Renal cortex interstitium (tissue), 11 donors: ENCODE measurements at regions not wholly inside any gene's neighbourhood (a gene's known extent, or its start where the extent isn't known, plus 50 kb on each side); places are given as distances from the start of the nearest gene placed in this dataset.
A peak's percentile ranks its signal among the peaks of the same experiment; 100 is the strongest.
"Not testable (repeated sequence)": the region's sequence is repeated elsewhere in the genome, so short reads cannot be mapped to it uniquely, and the experiment has no call there.

Source experiments
- DNase-seq, 11 donors: peaks; one replicate each; pipeline ENCODE4 v3.0.0-alpha.2; 2013; ENCODE audit warnings: low read depth in 9 of 11, low spot score in 4 of 11; ENCODE audit errors: extremely low read depth in 1 of 11

DNA sequence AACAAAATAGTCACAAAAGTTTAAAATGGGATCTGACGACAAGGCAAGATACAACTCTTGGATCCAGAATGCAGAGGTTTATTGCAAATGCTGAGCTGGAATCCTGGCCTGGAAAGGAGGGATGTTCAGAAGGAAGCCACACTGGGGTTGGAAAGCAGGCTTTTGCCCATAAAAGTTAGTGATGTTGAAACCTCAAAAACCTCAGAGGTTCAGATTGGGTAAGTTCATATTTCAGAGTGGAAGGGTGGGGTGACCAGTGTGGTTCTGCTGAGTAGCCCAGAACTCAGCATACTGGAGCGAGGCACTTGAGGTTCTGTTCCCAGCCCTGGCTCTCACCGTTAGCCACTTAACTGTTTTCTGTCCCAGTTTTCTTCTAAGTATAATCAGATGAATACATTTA, 114.0 kb upstream of the OSTN start:
- DNase-seq: no peak

DNA sequence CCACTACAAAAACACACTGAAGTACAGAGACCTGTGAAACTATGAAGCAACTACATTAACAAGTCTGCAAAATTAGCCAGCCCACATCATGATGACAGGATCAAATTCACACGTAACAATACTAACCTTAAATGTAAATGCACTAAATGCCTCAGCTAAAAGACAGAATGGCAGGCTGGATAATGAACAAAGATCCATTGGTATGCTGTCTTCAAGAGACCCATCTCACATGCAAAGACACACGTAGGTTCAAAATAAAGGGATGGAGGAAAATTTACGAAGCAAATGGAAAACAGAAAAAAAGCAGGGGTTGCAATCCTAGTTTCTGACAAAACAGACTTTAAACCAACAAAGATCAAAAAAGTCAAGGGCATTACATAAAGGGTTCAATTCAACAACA, 120.1 kb upstream of the OSTN start:
- not testable (repeated sequence) for DNase-seq

DNA sequence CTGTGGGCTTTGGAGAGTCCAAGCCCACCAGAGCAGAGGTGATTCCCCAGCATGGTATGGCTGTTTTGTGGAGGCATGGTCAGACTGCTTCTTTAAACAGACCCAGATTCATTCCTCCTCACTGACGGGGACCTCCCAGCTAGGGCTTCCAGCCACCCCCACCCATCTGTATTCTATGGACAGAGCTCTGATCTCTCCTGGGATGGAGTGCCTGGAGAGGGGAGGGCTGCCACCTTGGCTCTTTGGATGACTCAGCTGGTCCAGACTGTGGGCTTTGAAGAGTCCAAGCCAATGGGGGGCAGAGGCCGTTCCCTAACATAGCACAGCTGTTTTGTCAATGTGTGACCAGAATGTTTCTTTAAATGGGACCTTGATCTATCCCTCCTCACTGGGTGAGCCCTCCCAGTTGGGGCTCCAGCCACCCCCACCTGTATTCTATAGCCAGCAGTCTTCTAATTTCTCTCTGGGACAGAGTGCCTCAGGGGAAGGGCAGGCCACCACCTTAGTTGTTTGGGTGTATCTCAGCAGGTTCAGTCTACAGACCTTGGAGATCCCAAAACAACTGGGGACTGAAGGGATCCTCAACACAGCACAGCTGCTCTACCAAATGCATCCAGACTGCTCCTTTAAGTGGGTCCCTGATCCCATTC, 122.0 kb upstream of the OSTN start:
- no peak for DNase-seq

DNA sequence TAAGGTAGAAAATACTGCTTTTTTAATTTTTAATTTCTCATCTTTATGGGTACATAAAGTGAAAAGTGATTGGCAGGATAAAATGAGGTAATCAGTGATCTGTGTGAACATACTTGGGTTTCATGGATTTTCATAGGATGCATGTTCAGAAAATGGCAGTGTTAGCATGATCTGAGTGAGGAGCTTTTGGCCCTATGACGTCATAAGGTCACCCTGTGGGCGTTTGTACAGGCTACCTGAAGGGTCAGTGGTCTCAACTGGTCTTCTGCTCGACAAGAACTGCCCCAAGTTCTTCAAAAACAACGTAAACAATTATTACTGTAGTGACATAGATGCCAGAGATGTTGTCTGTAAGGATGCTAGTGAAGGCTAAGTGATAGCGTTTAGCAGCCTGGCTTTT, 124.5 kb upstream of the OSTN start:
- no peak for DNase-seq

DNA sequence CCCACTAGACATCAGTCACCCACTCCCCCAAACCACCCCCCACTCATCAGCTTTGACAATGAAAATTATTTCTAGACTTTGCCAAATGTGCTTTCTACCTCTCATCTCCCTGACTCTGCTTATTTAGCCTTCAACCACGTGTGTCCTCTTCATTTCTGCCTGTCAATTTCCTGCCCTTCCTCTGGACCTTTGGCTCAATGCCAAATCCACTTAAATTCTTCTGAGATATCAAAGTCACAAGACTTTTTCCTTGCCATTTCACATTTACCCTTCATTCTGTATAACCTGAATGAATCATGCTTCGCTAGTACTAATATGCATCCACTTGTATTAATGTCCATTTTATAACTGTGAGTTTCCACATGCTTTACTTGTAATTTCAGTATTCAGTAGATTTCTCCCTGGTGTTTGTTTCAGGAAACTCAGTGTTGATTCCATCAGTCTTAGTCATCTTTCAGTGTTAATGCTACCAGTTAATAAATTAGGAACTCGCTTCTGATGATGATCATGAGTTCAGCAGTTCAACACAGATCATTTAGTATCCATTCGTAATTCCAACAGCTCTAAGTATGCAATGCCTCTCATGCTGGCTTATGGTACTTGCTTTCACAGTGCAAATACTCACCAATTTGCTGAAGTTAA, 128.2 kb upstream of the OSTN start:
- no peak for DNase-seq

DNA sequence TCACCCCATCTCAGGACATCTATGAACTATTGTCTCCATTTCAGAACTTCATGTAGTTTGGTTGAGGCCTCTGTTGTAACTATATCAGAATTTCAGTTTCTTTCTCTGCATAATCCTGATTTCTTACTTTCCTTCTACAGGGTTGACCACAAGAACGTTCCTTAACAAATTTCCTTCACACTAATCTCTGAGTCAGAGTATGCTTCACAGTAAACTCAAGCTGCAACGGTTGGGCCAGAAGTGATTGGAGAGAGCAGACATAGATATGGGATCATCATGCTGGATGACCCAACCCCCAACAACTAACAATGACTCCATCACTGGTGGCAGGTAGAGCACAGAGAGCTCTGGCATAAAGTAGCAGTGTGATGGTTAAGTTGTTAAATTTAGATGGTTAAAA, 128.8 kb upstream of the OSTN start:
- DNase-seq: no peak

DNA sequence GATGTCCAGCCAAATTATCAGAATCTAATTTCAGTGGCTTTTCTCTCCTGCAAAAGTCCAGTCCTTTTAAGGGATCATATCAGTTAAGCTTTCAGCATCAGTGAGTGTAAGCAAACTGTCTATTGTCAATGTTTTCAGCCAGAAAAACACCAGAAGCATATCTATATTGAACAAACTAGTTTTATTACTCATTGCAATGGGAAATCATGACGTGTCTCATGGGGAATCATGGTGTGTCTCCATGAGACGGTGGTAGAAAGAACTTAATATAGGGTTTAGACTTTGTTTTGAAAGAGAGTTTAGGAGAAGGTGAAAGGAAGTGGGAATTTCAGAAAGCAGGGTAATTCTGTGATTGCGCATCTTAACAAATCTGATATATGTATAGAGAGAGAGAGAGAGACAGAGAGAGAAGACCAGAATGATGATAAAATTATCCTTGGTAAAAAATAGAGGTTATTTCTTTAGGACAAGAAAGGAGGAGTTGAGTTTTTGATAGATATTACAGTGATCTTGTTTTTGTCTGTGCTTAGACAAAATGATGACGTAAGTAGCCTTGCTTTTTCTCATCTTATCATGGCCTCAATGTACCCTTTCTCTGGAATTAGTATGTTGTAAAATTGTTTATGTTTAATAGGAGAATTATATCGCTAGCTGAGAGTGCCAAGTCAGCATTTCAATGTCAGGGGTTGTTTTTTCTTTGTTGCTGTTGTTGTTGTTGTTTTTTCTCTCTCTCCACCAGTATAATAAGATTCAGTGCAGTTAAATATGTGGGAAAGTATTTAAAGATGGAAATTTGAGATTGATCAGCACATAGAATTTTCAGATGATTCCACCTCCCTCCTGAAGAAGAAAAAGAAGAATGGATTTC, 129.9 kb upstream of the OSTN start:
- DNase-seq: no peak

DNA sequence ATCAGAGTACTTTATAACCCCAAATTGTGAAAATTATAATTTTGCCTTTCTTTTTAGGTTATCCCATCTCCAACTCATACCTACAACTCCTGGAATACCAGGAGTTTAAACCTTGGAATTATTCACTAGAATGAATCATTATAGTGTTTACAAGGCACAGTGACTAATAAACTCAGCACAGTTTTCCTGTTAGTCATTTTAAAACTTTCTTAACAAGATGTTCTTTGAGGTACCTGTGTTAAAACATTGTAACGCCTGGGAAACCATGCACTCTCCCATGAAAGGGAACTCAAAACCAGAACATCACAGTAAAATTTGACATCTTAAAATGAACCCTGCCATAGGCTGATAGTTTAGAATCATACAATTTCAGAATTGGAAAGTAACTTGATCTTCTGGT, 132.4 kb upstream of the OSTN start:
- DNase-seq: no peak

DNA sequence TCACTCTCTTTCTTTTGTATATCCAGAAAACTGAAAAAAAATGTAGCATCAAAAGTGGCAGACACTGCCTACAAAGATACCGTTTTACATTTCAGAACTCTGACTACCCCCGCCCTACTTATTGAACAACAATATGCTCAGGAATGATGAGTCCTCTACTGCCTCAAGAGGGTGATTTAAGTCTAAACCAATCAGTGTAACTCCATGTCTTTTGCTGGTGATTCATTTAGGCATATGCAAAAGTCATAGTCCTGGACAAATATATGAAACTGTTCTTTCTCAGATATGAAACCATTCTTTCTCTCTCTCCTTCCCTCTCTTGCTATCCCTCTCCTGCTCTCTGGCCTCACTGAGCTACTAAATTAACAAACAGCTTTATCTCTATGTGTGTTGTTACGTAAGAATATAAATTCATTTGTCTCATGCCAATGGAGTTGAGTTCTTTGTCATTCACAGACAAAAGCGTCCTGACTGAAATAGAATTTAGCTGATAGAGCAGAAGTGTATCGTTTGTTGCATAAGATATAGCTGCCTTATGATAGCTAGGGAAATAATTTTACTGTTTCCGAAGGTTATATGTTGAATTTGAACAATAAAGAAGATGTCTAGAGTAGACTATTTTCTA, 133.7 kb upstream of the OSTN start:
- no peak for DNase-seq

DNA sequence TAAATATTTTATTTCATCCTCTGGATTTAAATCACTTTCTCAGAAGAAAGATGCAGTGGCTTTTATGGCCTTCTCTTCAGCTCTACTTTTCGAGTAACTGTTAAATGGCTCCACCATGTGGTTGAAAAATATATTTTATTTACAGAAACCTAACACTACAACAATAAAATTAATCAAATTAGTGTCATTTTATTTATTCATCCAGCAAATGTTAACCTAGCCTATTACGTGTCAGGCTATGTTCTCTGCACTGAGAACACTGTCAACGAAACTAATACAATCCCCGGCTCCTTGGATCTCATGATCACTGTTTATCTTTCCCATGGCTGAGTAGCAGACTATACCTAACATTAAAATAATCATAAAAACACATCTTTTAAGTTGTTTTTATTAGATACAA, 148.0 kb upstream of the OSTN start:
- peak in 10 of 11 donors; percentile 4 to 27 (median 16) for DNase-seq

DNA sequence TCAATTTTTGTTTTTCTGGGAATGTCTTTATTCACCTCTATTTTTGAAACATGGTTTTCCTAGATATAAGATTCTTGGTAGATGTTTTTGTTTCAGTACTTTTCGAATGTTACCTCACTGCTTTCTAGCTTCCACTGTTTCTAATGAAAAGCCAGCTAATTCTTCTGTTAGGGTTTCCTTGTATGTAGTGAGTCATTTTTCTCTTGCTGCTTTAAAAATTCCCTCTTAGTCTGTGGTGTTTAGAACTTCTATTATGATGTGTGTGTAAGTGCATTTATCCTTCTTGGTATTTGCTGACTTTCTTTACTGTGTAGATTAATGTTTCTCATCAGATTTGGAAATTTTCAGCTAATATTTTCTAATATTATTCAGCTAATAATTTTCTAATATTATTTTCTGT, 151.1 kb upstream of the OSTN start:
- DNase-seq: no peak

DNA sequence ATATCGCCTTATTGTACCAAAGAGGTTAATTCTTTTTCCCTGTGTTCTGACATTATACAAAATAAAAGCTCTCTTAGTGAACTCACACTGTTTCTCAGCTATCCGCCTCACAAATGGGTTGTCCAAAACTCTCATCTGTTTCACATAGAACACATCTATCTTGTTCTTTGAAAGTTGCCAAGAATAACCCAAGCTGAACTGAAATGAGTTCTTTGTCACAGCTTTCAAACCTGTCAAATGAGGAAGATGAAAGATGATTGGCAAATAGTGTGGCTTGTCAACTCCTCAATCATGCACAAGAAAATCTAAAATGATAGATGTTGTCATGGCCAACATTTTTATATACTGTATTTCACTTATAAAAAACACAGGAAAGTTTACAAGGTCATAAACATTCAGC, 168.1 kb upstream of the OSTN start:
- no peak for DNase-seq

DNA sequence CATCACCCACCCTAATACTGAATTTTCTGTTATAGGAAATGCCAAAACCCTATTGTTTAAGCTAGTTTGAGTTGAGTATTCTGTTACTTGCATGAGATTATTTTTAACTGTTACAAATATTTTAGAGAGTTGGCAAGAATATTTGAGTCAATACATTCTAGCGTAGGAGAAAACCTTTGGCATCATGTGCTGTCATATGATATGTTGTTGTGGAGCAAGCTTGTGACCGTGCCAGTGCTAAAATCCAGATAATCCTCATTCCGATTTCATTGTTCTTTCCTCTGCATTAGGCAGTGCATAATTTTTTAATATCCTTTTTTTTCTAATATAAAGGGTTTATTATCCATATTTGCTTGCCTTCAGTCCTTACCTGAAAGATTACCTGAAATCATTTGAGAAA, 168.0 kb upstream of the GMNC start:
- DNase-seq: no peak

DNA sequence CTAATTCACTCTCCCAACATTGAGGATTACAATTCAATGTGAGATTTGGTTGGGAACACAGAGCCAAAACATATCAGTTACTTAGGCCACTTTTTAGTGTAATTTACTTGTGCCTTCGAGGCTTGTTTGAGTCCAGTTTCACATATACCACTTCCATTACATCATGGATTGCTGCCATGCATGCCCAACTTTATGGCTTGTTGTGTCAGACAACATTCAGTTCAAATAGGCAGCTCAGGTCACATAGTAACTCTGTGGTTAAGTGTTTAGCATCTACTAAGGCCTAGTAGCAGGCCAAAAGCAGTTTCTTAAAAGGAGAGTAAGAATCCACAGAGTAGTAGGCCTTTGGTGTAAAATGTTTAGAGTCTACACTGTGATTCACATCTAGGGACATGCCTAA, 164.3 kb upstream of the GMNC start:
- peak in 1 of 11 donors; percentile 11 for DNase-seq

DNA sequence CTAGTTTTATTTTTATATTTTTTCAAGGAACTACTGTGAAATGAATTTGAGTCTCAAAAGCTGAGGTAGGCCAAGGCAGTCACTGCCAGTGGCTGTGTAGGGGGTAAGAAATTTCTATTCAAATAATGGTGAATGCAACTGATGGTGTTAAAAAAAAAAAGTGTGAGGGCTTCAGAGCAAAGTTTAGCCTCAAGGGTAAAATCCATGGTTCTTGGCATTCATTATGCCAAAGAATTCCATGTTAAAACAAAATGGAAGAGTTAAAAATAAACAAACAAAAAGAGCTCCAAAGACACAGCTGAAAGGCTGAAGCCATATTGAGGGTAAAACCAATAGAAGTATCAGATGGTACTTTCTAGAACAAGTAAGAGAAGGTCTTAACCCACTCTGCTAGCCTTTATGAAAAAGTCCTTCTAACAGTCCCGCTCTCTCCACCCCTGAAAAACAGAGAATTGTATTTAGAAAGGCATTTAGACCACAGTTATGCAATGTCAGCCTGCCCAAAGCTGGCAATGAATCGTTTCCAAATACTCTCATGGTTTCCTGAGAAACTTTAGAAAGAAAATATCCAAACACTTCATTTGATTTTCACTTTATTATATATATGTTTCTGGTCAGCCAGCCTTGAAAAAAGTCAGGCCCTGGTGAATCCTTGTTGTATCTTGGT, 158.4 kb upstream of the GMNC start:
- no peak for DNase-seq

DNA sequence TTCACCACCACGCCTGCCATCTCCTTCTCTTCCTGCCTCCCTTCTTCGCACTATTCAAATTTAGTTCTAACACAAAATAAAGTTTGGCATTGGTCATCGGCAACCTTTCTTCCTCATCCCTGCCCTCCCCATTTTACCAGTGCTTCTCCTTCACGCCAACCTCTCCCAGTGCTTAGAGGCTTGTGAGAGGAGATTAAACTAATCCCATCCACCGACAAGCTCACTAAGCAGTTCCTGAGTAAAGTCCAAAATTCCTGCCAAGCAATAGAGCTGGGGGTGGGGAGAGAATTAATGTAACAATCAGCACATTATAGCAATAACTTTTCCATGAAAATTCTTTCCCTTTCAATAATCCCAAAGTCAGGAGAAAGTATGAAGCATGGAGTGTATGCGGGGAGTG, 157.4 kb upstream of the GMNC start:
- DNase-seq: no peak

DNA sequence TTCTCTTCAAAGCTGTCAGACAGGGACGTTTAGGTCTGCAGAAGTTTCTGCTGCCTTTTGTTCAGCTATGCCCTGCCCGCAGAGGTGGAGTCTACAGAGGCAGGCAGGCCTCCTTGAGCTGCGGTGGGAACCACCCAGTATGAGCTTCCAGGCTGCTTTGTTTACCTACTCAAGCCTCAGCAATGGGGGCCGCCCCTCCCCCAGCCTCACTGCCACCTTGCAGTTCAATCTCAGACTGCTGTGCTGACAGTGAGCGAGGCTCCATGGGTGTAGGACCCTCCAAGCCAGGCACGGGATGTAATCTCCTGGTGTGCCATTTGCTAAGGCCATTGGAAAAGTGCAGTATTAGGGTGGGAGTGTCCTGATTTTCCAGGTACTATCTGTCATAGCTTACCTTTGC, 153.5 kb upstream of the GMNC start:
- not testable (repeated sequence) for DNase-seq

DNA sequence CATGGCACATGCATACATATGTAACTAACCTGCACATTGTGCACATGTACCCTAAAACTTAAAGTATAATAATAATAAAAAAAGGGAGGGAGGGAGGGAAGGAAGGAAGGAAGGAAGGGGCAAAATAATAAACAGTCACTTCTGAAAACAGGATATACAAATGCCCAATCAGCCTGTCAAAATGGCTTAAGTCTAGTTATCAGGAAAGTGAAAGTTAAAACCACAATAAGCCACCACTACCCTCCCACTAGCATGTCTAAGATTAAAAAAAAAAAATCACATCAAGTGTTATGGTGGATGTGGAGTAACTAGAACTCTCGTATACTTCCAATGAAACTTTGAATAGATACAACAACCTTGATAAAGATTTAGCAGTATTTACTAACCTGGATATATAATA, 145.6 kb upstream of the GMNC start:
- no peak for DNase-seq

DNA sequence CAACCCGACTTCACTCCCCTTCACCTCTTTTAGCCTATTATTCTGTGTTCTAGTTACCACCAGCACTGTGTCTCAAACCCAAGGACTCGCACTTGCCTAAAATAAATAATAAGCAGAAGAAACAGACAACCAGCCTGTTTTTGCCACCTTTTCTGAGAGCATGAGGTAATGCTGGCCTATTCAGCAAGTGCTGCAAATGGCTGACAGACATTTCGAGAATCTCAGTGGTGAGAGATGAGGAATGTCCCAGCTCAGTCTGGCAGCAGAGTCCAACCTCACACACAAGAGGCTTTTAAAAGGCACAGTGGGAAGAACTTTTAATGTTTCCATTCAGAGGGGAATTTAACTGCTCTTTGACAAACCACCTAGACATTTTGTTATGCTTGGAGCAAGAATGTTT, 143.3 kb upstream of the GMNC start:
- DNase-seq: no peak
